ENCODE measurements at regions not wholly inside any gene's neighbourhood (a gene's known extent, or its start where the extent isn't known, plus 50 kb on each side); places are given as distances from the start of the nearest gene placed in this dataset.

- H3K79me2 ChIP-seq (ENCODE audit: low read depth) = no peaks in the 10 kb centered on the region
- H3K36me3 Mint-ChIP-seq = no peaks in the 10 kb centered on the region
- no peak overlapping the region for H3K4me3 ChIP-seq
- TF ChIP-seq EZH2phosphoT487 (IDR thresholded peaks at IDR 0.05) (no peak), EZH2 (IDR thresholded peaks at IDR 0.05) (no peak), CTCF (IDR thresholded peaks at IDR 0.05) (no peak)
- no peaks in the 10 kb centered on the region for H3K9me3 ChIP-seq (ENCODE audit: low read depth)
- H3K9ac ChIP-seq = no peak overlapping the region
- H3K27me3 ChIP-seq = no peaks in the 10 kb centered on the region
- H3K27me3 Mint-ChIP-seq (ENCODE audit: insufficient read depth, low read depth) = no peaks in the 10 kb centered on the region
- no peaks in the 10 kb centered on the region for H4K20me1 ChIP-seq (ENCODE audit: low read depth)
- H3K27ac Mint-ChIP-seq = no peak overlapping the region
- no peaks in the 10 kb centered on the region for H3F3A ChIP-seq (ENCODE audit: low read depth)
- no peaks in the 10 kb centered on the region for H3K36me3 ChIP-seq
- H3K4me3 Mint-ChIP-seq = no peak overlapping the region
- no peaks in the 10 kb centered on the region for H3K9me3 Mint-ChIP-seq
- no peaks in the 10 kb centered on the region for H3K4me1 Mint-ChIP-seq
- peaks cover 4% of the 10 kb centered on the region for H3K4me1 ChIP-seq
- no peak for DNase-seq (ENCODE audit: low spot score)
- peak overlapping the region; percentile 64 for H2AFZ ChIP-seq (replicated peaks)
- no peak overlapping the region for H3K4me2 ChIP-seq
- no peak overlapping the region for H3K27ac ChIP-seq
These were observed 60.4 kb upstream of the SLC8A1 start for GRCh38 chr2:40512256-40512655.

GRCh38 chr2:40513201-40513600, 61.3 kb upstream of the SLC8A1 start:
- H3K9me3 ChIP-seq (ENCODE audit: low read depth) = no peaks in the 10 kb centered on the region
- H3K27ac Mint-ChIP-seq = no peak overlapping the region
- H3K4me1 Mint-ChIP-seq = no peaks in the 10 kb centered on the region
- H3K27me3 ChIP-seq = no peaks in the 10 kb centered on the region
- no peaks in the 10 kb centered on the region for H3K79me2 ChIP-seq (ENCODE audit: low read depth)
- no peak overlapping the region for H3K4me2 ChIP-seq
- peaks cover 4% of the 10 kb centered on the region for H3K4me1 ChIP-seq
- no peaks in the 10 kb centered on the region for H3K9me3 Mint-ChIP-seq
- H3K27me3 Mint-ChIP-seq (ENCODE audit: insufficient read depth, low read depth) = no peaks in the 10 kb centered on the region
- H3K9ac ChIP-seq = no peak overlapping the region
- no peak overlapping the region for H3K27ac ChIP-seq
- H3F3A ChIP-seq (ENCODE audit: low read depth) = no peaks in the 10 kb centered on the region
- H2AFZ ChIP-seq (replicated peaks) = no peak overlapping the region
- TF ChIP-seq EZH2phosphoT487 (IDR thresholded peaks at IDR 0.05) (no peak), CTCF (IDR thresholded peaks at IDR 0.05) (no peak), EZH2 (IDR thresholded peaks at IDR 0.05) (no peak)
- H3K4me3 Mint-ChIP-seq = no peak overlapping the region
- no peaks in the 10 kb centered on the region for H4K20me1 ChIP-seq (ENCODE audit: low read depth)
- DNase-seq (ENCODE audit: low spot score) = no peak
- H3K36me3 Mint-ChIP-seq = no peaks in the 10 kb centered on the region
- no peaks in the 10 kb centered on the region for H3K36me3 ChIP-seq
- H3K4me3 ChIP-seq = no peak overlapping the region

- Histone ChIP-seq H2AFZ (replicated peaks) (no peak overlapping the region), H3K4me2 (no peak overlapping the region), H3K36me3 (no peaks in the 10 kb centered on the region), H3K9me3 (ENCODE audit: low read depth) (no peaks in the 10 kb centered on the region), H3K27me3 (no peaks in the 10 kb centered on the region), H3F3A (ENCODE audit: low read depth) (no peaks in the 10 kb centered on the region), H3K79me2 (ENCODE audit: low read depth) (no peaks in the 10 kb centered on the region), H3K9ac (no peak overlapping the region), H3K27ac (no peak overlapping the region), H3K4me3 (no peak overlapping the region), H4K20me1 (ENCODE audit: low read depth) (no peaks in the 10 kb centered on the region), H3K4me1 (peaks cover 4% of the 10 kb centered on the region)
- DNase-seq (ENCODE audit: low spot score) = no peak
- Mint-ChIP-seq H3K4me3 (no peak overlapping the region), H3K36me3 (no peaks in the 10 kb centered on the region), H3K9me3 (no peaks in the 10 kb centered on the region), H3K27me3 (ENCODE audit: insufficient read depth, low read depth) (no peaks in the 10 kb centered on the region), H3K27ac (no peak overlapping the region), H3K4me1 (no peaks in the 10 kb centered on the region)
- TF ChIP-seq EZH2 (IDR thresholded peaks at IDR 0.05) = no peak
- TF ChIP-seq CTCF (IDR thresholded peaks at IDR 0.05) = no peak
- TF ChIP-seq EZH2phosphoT487 (IDR thresholded peaks at IDR 0.05) = no peak
These were observed 64.7 kb upstream of the SLC8A1 start for GRCh38 chr2:40516604-40517003.

- H3K4me3 Mint-ChIP-seq = no peak overlapping the region
- peaks cover 2% of the 10 kb centered on the region for H3K27me3 Mint-ChIP-seq (ENCODE audit: insufficient read depth, low read depth)
- H3K36me3 Mint-ChIP-seq = no peaks in the 10 kb centered on the region
- H3K27me3 ChIP-seq = no peaks in the 10 kb centered on the region
- no peak overlapping the region for H3K27ac Mint-ChIP-seq
- no peak overlapping the region for H2AFZ ChIP-seq (replicated peaks)
- no peak overlapping the region for H3K27ac ChIP-seq
- peaks cover 5% of the 10 kb centered on the region for H3K4me1 Mint-ChIP-seq
- TF ChIP-seq EZH2 (IDR thresholded peaks at IDR 0.05) (no peak), CTCF (IDR thresholded peaks at IDR 0.05) (no peak), EZH2phosphoT487 (IDR thresholded peaks at IDR 0.05) (no peak)
- no peaks in the 10 kb centered on the region for H4K20me1 ChIP-seq (ENCODE audit: low read depth)
- H3K4me2 ChIP-seq = no peak overlapping the region
- no peaks in the 10 kb centered on the region for H3F3A ChIP-seq (ENCODE audit: low read depth)
- no peak overlapping the region for H3K9ac ChIP-seq
- H3K36me3 ChIP-seq = no peaks in the 10 kb centered on the region
- H3K4me1 ChIP-seq = no peaks in the 10 kb centered on the region
- DNase-seq (ENCODE audit: low spot score) = no peak
- no peaks in the 10 kb centered on the region for H3K9me3 ChIP-seq (ENCODE audit: low read depth)
- H3K9me3 Mint-ChIP-seq = no peaks in the 10 kb centered on the region
- H3K4me3 ChIP-seq = no peak overlapping the region
- H3K79me2 ChIP-seq (ENCODE audit: low read depth) = no peaks in the 10 kb centered on the region
These were observed 76.7 kb upstream of the SLC8A1 start for GRCh38 chr2:40528564-40528963.

All from neural progenitor cell (in vitro differentiated cells).